DOHH2 (cell line): ENCODE measurements at regions not wholly inside any gene's neighbourhood (a gene's known extent, or its start where the extent isn't known, plus 50 kb on each side); places are given as distances from the start of the nearest gene placed in this dataset.

Source experiments
- H3F3A ChIP-seq: fragments of 200-600 bp; sonication (generic), shearing (Covaris generic); 2 replicates; pipeline ENCODE4 v1.6.0; 2016; ENCODE audit warnings: antibody characterized with exemption, mild to moderate bottlenecking; ENCODE audit not compliant: control insufficient read depth, insufficient read depth
- H3K27ac ChIP-seq: fragments of 200-600 bp; sonication (generic); 2 replicates; pipeline ENCODE4 v1.5.1; 2014; ENCODE audit warnings: low read depth, mild to moderate bottlenecking, low read length, moderate library complexity
- H3K27me3 ChIP-seq: fragments of 200-600 bp; sonication (generic); 2 replicates; pipeline ENCODE4 v1.6.1; 2014; ENCODE audit warnings: mild to moderate bottlenecking, low read length, mixed read lengths; ENCODE audit not compliant: control insufficient read depth
- H3K36me3 ChIP-seq: fragments of 200-600 bp; sonication (generic); 2 replicates; pipeline ENCODE4 v1.6.1; 2014; ENCODE audit warnings: mild to moderate bottlenecking, low read length, moderate library complexity, mixed read lengths; ENCODE audit not compliant: control insufficient read depth
- H3K4me1 ChIP-seq: fragments of 200-600 bp; sonication (generic); 2 replicates; pipeline ENCODE4 v1.6.1; 2014; ENCODE audit warnings: mild to moderate bottlenecking, low read length, mixed read lengths; ENCODE audit not compliant: control insufficient read depth
- H3K4me2 ChIP-seq: fragments of 200-600 bp; sonication (generic); 2 replicates; pipeline ENCODE4 v1.6.0; 2014; ENCODE audit warnings: mild to moderate bottlenecking, low read length, moderate library complexity
- H3K4me3 ChIP-seq: fragments of 200-600 bp; sonication (generic); 2 replicates; pipeline ENCODE4 v1.5.1; 2014; ENCODE audit warnings: mild to moderate bottlenecking, low read length, mixed read lengths
- H3K79me2 ChIP-seq: fragments of 200-600 bp; sonication (generic); 2 replicates; pipeline ENCODE4 v1.6.1; 2014; ENCODE audit warnings: mild to moderate bottlenecking, low read length, mixed read lengths; ENCODE audit not compliant: control insufficient read depth
- H3K9me2 ChIP-seq: fragments of 200-600 bp; sonication (generic); replicated peaks from 2 replicates; pipeline ENCODE4 v1.6.1; 2014; ENCODE audit warnings: mild to moderate bottlenecking, low read length, mixed read lengths; ENCODE audit not compliant: control insufficient read depth
- H3K9me3 ChIP-seq: fragments of 200-600 bp; sonication (generic); 2 replicates; pipeline ENCODE4 v1.6.1; 2014; ENCODE audit warnings: antibody characterized with exemption, low read length, mixed read lengths; ENCODE audit not compliant: control insufficient read depth, insufficient read depth
- H4K20me1 ChIP-seq: fragments of 200-600 bp; sonication (generic); 2 replicates; pipeline ENCODE4 v1.6.0; 2014; ENCODE audit warnings: low read depth, mild to moderate bottlenecking, antibody characterized with exemption, low read length, moderate library complexity; ENCODE audit not compliant: control insufficient read depth, insufficient read depth
- CTCF ChIP-seq: fragments of 200-600 bp; sonication (generic); IDR thresholded peaks from one replicate; pipeline ENCODE4 v1.5.1; 2014; ENCODE audit warnings: antibody characterized with exemption, mild to moderate bottlenecking, low read depth, low read length; ENCODE audit not compliant: poor library complexity, severe bottlenecking
- EZH2phosphoT487 ChIP-seq: fragments of 200-600 bp; sonication (generic); IDR thresholded peaks from 2 replicates; pipeline ENCODE4 v1.6.1; 2017; ENCODE audit warnings: borderline replicate concordance, mild to moderate bottlenecking, antibody characterized with exemption, low read length, moderate library complexity, mixed read lengths

GRCh38 chr4:122285285-122285684, 93.5 kb upstream of the ADAD1 start:
- H3K27ac ChIP-seq = no peak overlapping the region
- TF ChIP-seq CTCF = no peak
- TF ChIP-seq EZH2phosphoT487 = no peak
- H3K4me1 ChIP-seq = no peaks in the 10 kb centered on the region
- no peak overlapping the region for H3K4me3 ChIP-seq
- no peaks in the 10 kb centered on the region for H4K20me1 ChIP-seq
- H3K9me3 ChIP-seq = no peaks in the 10 kb centered on the region
- no peaks in the 10 kb centered on the region for H3K27me3 ChIP-seq
- no peaks in the 10 kb centered on the region for H3F3A ChIP-seq
- H3K9me2 ChIP-seq = no peaks in the 10 kb centered on the region
- no peak overlapping the region for H3K4me2 ChIP-seq
- H3K36me3 ChIP-seq = peaks cover 7% of the 10 kb centered on the region; the same call in 1 of the 2 replicates
- no peaks in the 10 kb centered on the region for H3K79me2 ChIP-seq

GRCh38 chr4:122293374-122294365, 85.1 kb upstream of the ADAD1 start:
- Histone ChIP-seq H3K4me3 (no peak overlapping the region), H3K9me3 (no peaks in the 10 kb centered on the region), H3K4me1 (no peaks in the 10 kb centered on the region), H3K27ac (no peak overlapping the region), H3K9me2 (no peaks in the 10 kb centered on the region), H3K4me2 (no peak overlapping the region), H3F3A (no peaks in the 10 kb centered on the region), H4K20me1 (no peaks in the 10 kb centered on the region), H3K36me3 (no peaks in the 10 kb centered on the region), H3K27me3 (no peaks in the 10 kb centered on the region), H3K79me2 (no peaks in the 10 kb centered on the region)
- TF ChIP-seq EZH2phosphoT487 = no peak
- no peak for TF ChIP-seq CTCF

GRCh38 chr4:122297694-122298093, 81.1 kb upstream of the ADAD1 start:
- TF ChIP-seq CTCF (no peak), EZH2phosphoT487 (no peak)
- H3K27ac ChIP-seq = no peak overlapping the region
- H3K4me3 ChIP-seq = no peak overlapping the region
- no peaks in the 10 kb centered on the region for H3K27me3 ChIP-seq
- H3K36me3 ChIP-seq = no peaks in the 10 kb centered on the region
- no peaks in the 10 kb centered on the region for H3K4me1 ChIP-seq
- H3K79me2 ChIP-seq = no peaks in the 10 kb centered on the region
- no peak overlapping the region for H3K4me2 ChIP-seq
- H4K20me1 ChIP-seq = no peaks in the 10 kb centered on the region
- no peaks in the 10 kb centered on the region for H3K9me2 ChIP-seq
- no peaks in the 10 kb centered on the region for H3K9me3 ChIP-seq
- no peaks in the 10 kb centered on the region for H3F3A ChIP-seq
